ENCODE measurements at regions not wholly inside any gene's neighbourhood (a gene's known extent, or its start where the extent isn't known, plus 50 kb on each side); places are given as distances from the start of the nearest gene placed in this dataset.

- no peak for TF ChIP-seq CTCF (IDR thresholded peaks at IDR 0.05)
- TF ChIP-seq POLR2A (IDR thresholded peaks at IDR 0.05), result no peak
- TF ChIP-seq POLR2AphosphoS5 (IDR thresholded peaks at IDR 0.05), result no peak
Observed at GRCh38 chr12:125360540-125360939, 295.3 kb downstream of the AACS start.

All from prostate gland (tissue), 2 donors.